ENCODE measurements at regions not wholly inside any gene's neighbourhood (a gene's known extent, or its start where the extent isn't known, plus 50 kb on each side); places are given as distances from the start of the nearest gene placed in this dataset.

- TF ChIP-seq POLR2AphosphoS5 (IDR thresholded peaks at IDR 0.05; ENCODE audit: low read depth) (no peak), CTCF (conservative IDR thresholded peaks at IDR 0.05; ENCODE audit: low read depth in 2 of 2) (no peak), REST (IDR thresholded peaks at IDR 0.05; ENCODE audit: unreplicated experiment) (no peak), EZH2 (IDR thresholded peaks at IDR 0.05; ENCODE audit: low read depth, unreplicated experiment) (no peak), EZH2phosphoT487 (IDR thresholded peaks at IDR 0.05; ENCODE audit: unreplicated experiment) (no peak), STAT1 (IDR thresholded peaks at IDR 0.05; ENCODE audit: unreplicated experiment) (no peak), JUNB (IDR thresholded peaks at IDR 0.05; ENCODE audit: unreplicated experiment) (no peak), ZNF114 (CRISPR knock-in tag; IDR thresholded peaks at IDR 0.05) (no peak)
Measured at GRCh38 chr12:67048371-67048770, 220.8 kb upstream of the CAND1 start.
